ENCODE measurements at regions not wholly inside any gene's neighbourhood (a gene's known extent, or its start where the extent isn't known, plus 50 kb on each side); places are given as distances from the start of the nearest gene placed in this dataset.

- FAIRE-seq (no peak), DNase-seq (ENCODE audit: low read depth in 1 of 2, low spot score in 2 of 2) (no peak)
- Histone ChIP-seq H3K4me2 (ENCODE audit: insufficient read depth in 1 of 2, low read depth in 2 of 2, low read length in 2 of 2) (no peak overlapping the region), H2BK120ac (replicated peaks; ENCODE audit: low read depth, low read length) (no peak overlapping the region), H4K91ac (replicated peaks; ENCODE audit: insufficient read length, low read length) (no peak overlapping the region), H3K79me1 (ENCODE audit: low read depth, low read length) (no peaks in the 10 kb centered on the region), H3K4me3 (ENCODE audit: extremely low read depth in 1 of 4, insufficient read depth in 2 of 4, low read depth in 3 of 4, low read length in 4 of 4) (no peak overlapping the region), H2AK5ac (ENCODE audit: low read depth, low read length) (no peak overlapping the region), H3K27ac (ENCODE audit: low read depth, low read length) (no peak overlapping the region), H2AFZ (ENCODE audit: low read length) (no peak overlapping the region), H3K9me3 (ENCODE audit: insufficient read depth in 2 of 2, low read depth in 1 of 2, low read length in 1 of 2) (0 out of 4 replicates have a peak, but pooled peaks cover 0 to 2% of the 10 kb centered on the region in 2 experiments), H2BK20ac (ENCODE audit: low read length) (no peak overlapping the region), H3K56ac (replicated peaks; ENCODE audit: insufficient read length, low read depth, low read length) (no peak overlapping the region), H3K4me1 (replicated peaks in 1 of 4; ENCODE audit: control insufficient read depth in 3 of 4, insufficient read depth in 4 of 4, low read length in 3 of 4) (no peaks in the 10 kb centered on the region), H3K14ac (ENCODE audit: insufficient read length) (no peak overlapping the region), H4K8ac (ENCODE audit: extremely low read depth, insufficient read depth, low read length) (no peak overlapping the region), H3K9ac (replicated peaks in 1 of 4; ENCODE audit: extremely low read depth in 1 of 4, low read depth in 3 of 4, low read length in 3 of 4) (no peak overlapping the region), H2BK5ac (ENCODE audit: low read depth, low read length) (no peak overlapping the region), H3K79me2 (ENCODE audit: control insufficient read depth in 1 of 2, insufficient read depth in 2 of 2, low read length in 2 of 2) (no peaks in the 10 kb centered on the region), H3K18ac (ENCODE audit: extremely low read depth, low read length) (no peak overlapping the region), H4K5ac (ENCODE audit: insufficient read length, low read depth, low read length) (no peak overlapping the region), H4K20me1 (replicated peaks in 1 of 2; ENCODE audit: control insufficient read depth in 1 of 2, insufficient read depth in 2 of 2, low read length in 2 of 2) (no peaks in the 10 kb centered on the region), H3K36me3 (ENCODE audit: control insufficient read depth in 2 of 4, insufficient read depth in 4 of 4, low read length in 3 of 4) (no peaks in the 10 kb centered on the region), H3K23ac (ENCODE audit: insufficient read length) (no peak overlapping the region), H3K27me3 (replicated peaks in 1 of 4; ENCODE audit: control insufficient read depth in 3 of 4, extremely low read depth in 1 of 4, insufficient read depth in 3 of 4, low read length in 3 of 4) (no peaks in the 10 kb centered on the region), H2BK15ac (ENCODE audit: low read length) (no peak overlapping the region), H2BK12ac (ENCODE audit: low read depth, low read length) (no peak overlapping the region), H3K23me2 (ENCODE audit: low read depth, low read length) (no peaks in the 10 kb centered on the region), H3K4ac (replicated peaks; ENCODE audit: insufficient read length, low read depth, low read length) (no peak overlapping the region)
- ChIA-PET CTCF (ENCODE audit: partially characterized antibody) (no interaction called here), POLR2A (ENCODE audit: partially characterized antibody) (no interaction called here)
- WGBS, 2 experiments (ENCODE audit: extremely low coverage in 1 of 2, insufficient coverage in 1 of 2, insufficient read length in 1 of 2, insufficient replicate concordance in 2 of 2, low coverage in 1 of 2, low lambda C conversion rate in 2 of 2, missing lambda C conversion rate in 1 of 2): 95% methylated on average over 5 of the region's 5 CpGs; no CpG with 5 or more reads in 1 of the 2 experiments
- TF ChIP-seq SIX5 (IDR thresholded peaks at IDR 0.05; ENCODE audit: low read depth, low read length): no peak
- TF ChIP-seq BACH1 (IDR thresholded peaks at IDR 0.05; ENCODE audit: low read length): no peak
- no peak for TF ChIP-seq POU5F1 (IDR thresholded peaks at IDR 0.05; ENCODE audit: low read depth, low read length)
- TF ChIP-seq, protein P1, sequence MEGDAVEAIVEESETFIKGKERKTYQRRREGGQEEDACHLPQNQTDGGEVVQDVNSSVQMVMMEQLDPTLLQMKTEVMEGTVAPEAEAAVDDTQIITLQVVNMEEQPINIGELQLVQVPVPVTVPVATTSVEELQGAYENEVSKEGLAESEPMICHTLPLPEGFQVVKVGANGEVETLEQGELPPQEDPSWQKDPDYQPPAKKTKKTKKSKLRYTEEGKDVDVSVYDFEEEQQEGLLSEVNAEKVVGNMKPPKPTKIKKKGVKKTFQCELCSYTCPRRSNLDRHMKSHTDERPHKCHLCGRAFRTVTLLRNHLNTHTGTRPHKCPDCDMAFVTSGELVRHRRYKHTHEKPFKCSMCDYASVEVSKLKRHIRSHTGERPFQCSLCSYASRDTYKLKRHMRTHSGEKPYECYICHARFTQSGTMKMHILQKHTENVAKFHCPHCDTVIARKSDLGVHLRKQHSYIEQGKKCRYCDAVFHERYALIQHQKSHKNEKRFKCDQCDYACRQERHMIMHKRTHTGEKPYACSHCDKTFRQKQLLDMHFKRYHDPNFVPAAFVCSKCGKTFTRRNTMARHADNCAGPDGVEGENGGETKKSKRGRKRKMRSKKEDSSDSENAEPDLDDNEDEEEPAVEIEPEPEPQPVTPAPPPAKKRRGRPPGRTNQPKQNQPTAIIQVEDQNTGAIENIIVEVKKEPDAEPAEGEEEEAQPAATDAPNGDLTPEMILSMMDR (IDR thresholded peaks at IDR 0.05; ENCODE audit: control extremely low read depth in 1 of 3, insufficient read depth in 1 of 3, low read depth in 1 of 3, low read length in 3 of 3): no peak
- no peak for TF ChIP-seq KDM4A (IDR thresholded peaks at IDR 0.05; ENCODE audit: low read depth, low read length, severe bottlenecking)
- TF ChIP-seq, protein P2, sequence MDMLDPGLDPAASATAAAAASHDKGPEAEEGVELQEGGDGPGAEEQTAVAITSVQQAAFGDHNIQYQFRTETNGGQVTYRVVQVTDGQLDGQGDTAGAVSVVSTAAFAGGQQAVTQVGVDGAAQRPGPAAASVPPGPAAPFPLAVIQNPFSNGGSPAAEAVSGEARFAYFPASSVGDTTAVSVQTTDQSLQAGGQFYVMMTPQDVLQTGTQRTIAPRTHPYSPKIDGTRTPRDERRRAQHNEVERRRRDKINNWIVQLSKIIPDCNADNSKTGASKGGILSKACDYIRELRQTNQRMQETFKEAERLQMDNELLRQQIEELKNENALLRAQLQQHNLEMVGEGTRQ (IDR thresholded peaks at IDR 0.05; ENCODE audit: low read length): no peak
- no peak for TF ChIP-seq MAFK (IDR thresholded peaks at IDR 0.05; ENCODE audit: low read depth, low read length)
- TF ChIP-seq ATF3 (IDR thresholded peaks at IDR 0.05; ENCODE audit: insufficient read depth, low read depth, low read length): no peak
- TF ChIP-seq BRCA1 (IDR thresholded peaks at IDR 0.05; ENCODE audit: low read depth, low read length): no peak
- no peak for TF ChIP-seq EZH2 (IDR thresholded peaks at IDR 0.05; ENCODE audit: low read depth, low read length, severe bottlenecking)
- no peak for TF ChIP-seq KDM5A (IDR thresholded peaks at IDR 0.05; ENCODE audit: low read length)
Observed at GRCh38 chr16:17038415-17038814, 432.3 kb downstream of the XYLT1 start.

All from H1 (cell line).